Neural cell (in vitro differentiated cells): ENCODE measurements at regions not wholly inside any gene's neighbourhood (a gene's known extent, or its start where the extent isn't known, plus 50 kb on each side); places are given as distances from the start of the nearest gene placed in this dataset.
"Not testable (repeated sequence)": the region's sequence is repeated elsewhere in the genome, so short reads cannot be mapped to it uniquely, and the experiment has no call there.

ENCODE experiments used
- CTCF ChIP-seq: fragments of 450-650 bp; IDR thresholded peaks from 2 replicates; pipeline ENCODE4 v1.5.1; 2014; ENCODE audit warnings: antibody characterized with exemption, mild to moderate bottlenecking, moderate library complexity; ENCODE audit not compliant: poor library complexity, severe bottlenecking
- EP300 ChIP-seq: fragments of 450-650 bp; conservative IDR thresholded peaks from 2 replicates; pipeline ENCODE4 v1.6.1; 2014; ENCODE audit warnings: antibody characterized with exemption, mild to moderate bottlenecking, moderate library complexity; ENCODE audit not compliant: poor library complexity, severe bottlenecking
- EZH2 ChIP-seq: fragments of 200-600, 300-800 bp; shearing (Covaris generic), sonication (generic); IDR thresholded peaks from 2 replicates; pipeline ENCODE4 v1.6.1; 2014; ENCODE audit warnings: antibody characterized with exemption, low read length, borderline replicate concordance, mild to moderate bottlenecking; ENCODE audit not compliant: insufficient read depth, poor library complexity, severe bottlenecking
- MXI1 ChIP-seq: fragments of 450-650 bp; conservative IDR thresholded peaks from 2 replicates; pipeline ENCODE4 v1.6.1; 2014; ENCODE audit warnings: antibody characterized with exemption, mild to moderate bottlenecking; ENCODE audit not compliant: poor library complexity, severe bottlenecking
- RAD21 ChIP-seq: fragments of 450-650 bp; conservative IDR thresholded peaks from 2 replicates; pipeline ENCODE4 v1.6.1; 2014; ENCODE audit warnings: antibody characterized with exemption, mild to moderate bottlenecking, moderate library complexity
- REST ChIP-seq: IDR thresholded peaks from 2 replicates; pipeline ENCODE4 v1.6.1; 2012; ENCODE audit warnings: borderline replicate concordance
- SMC3 ChIP-seq: fragments of 450-650 bp; conservative IDR thresholded peaks from 2 replicates; pipeline ENCODE4 v1.6.1; 2014; ENCODE audit warnings: antibody characterized with exemption, mild to moderate bottlenecking, moderate library complexity; ENCODE audit not compliant: poor library complexity
- TAF1 ChIP-seq: IDR thresholded peaks from 2 replicates; pipeline ENCODE4 v1.6.1; 2012; ENCODE audit warnings: low read depth

GRCh38 chr21:9074772-9075171 lies 1446.6 kb upstream of the TPTE start:
- not testable (repeated sequence) for TF ChIP-seq SMC3, CTCF, EP300, MXI1, EZH2, TAF1, REST, RAD21
